Motor neuron (in vitro differentiated cells): ENCODE measurements at regions not wholly inside any gene's neighbourhood (a gene's known extent, or its start where the extent isn't known, plus 50 kb on each side); places are given as distances from the start of the nearest gene placed in this dataset.
"Not testable (repeated sequence)": the region's sequence is repeated elsewhere in the genome, so short reads cannot be mapped to it uniquely, and the experiment has no call there.

ENCODE experiments used
- ATAC-seq, 8 experiments: fragments of 200-7000 bp; cut with Tn5 transposase; replicated peaks in 6 of 8; 2 replicates each; pipeline ENCODE4 v1.8.0; 2021; ENCODE audit warnings: mild to moderate bottlenecking in 8 of 8, moderate library complexity in 8 of 8
- H3K27ac ChIP-seq, 2 donors: fragments of 250-450 bp; sonication (Bioruptor Pico); 2 replicates each; pipeline ENCODE4 v1.9.0; 2021; ENCODE audit warnings: antibody characterized with exemption in 2 of 2, mild to moderate bottlenecking in 2 of 2, moderate library complexity in 1 of 2
- H3K4me1 ChIP-seq, 2 donors: fragments of 250-450 bp; sonication (Bioruptor Pico); replicated peaks in 1 of 2; 2 replicates each; pipeline ENCODE4 v1.6.1; 2021; ENCODE audit warnings: antibody characterized with exemption in 2 of 2, mild to moderate bottlenecking in 2 of 2, moderate library complexity in 1 of 2
- H3K4me3 ChIP-seq, 5 donors: fragments of 250-450 bp; sonication (Bioruptor Pico); 2 replicates each; pipeline ENCODE4 v1.9.0; 2021; ENCODE audit warnings: antibody characterized with exemption in 5 of 5, mild to moderate bottlenecking in 5 of 5, moderate library complexity in 4 of 5
- WGBS, 10 experiments: fragments of 450-650 bp; shearing (Covaris generic); methylation state at CpG; one replicate each; pipeline ENCODE4 v1.0.0; 2022; 5-methylcytosine and 5-hydroxymethylcytosine counted together
- in situ Hi-C, 9 experiments: fragments of 400-800 bp; cut with MboI; loops; one replicate each; pipeline ENCODE4 v1.15.0; 2021; ENCODE audit warnings: low sequenced_read_pairs in 9 of 9, low pct_unique_long_range_greater_than_20kb in 2 of 9; ENCODE audit not compliant: unreplicated experiment in 9 of 9

GRCh38 chr2:43066541-43067253, 159.7 kb downstream of the ZFP36L2 start:
- H3K4me1 ChIP-seq = peaks cover 21 to 26% of the 10 kb centered on the region in 2 donors
- ATAC-seq, H3K27ac ChIP-seq, in situ Hi-C loops, H3K4me3 ChIP-seq: not testable (repeated sequence)
- 89 to 100% (median 93%) methylated on average over 1 to 11 of the region's 20 CpGs for WGBS, 10 experiments

- H3K4me1 ChIP-seq = peaks cover 13 to 17% of the 10 kb centered on the region in 2 donors
- H3K27ac ChIP-seq = no peak overlapping the region
- 90 to 100% (median 98%) methylated on average over 1 to 4 of the region's 10 CpGs; no CpG with 5 or more reads in 6 of the 10 experiments for WGBS, 10 experiments
- in situ Hi-C loops = no loop called here
- no peak overlapping the region for H3K4me3 ChIP-seq
- no peak for ATAC-seq
Measured at GRCh38 chr2:43065871-43066270, 160.5 kb downstream of the ZFP36L2 start.

- Histone ChIP-seq H3K4me1 (peaks cover 11 to 16% of the 10 kb centered on the region in 2 donors), H3K4me3 (no peak overlapping the region), H3K27ac (no peak overlapping the region)
- ATAC-seq = no peak
- WGBS, 10 experiments = 100% methylated on average over 1 to 3 of the region's 3 CpGs; no CpG with 5 or more reads in 7 of the 10 experiments
- in situ Hi-C loops = no loop called here
Measured at GRCh38 chr2:43065036-43065435, 161.4 kb downstream of the ZFP36L2 start.

- ATAC-seq, H3K27ac ChIP-seq, in situ Hi-C loops, H3K4me3 ChIP-seq: not testable (repeated sequence)
- no CpG with 5 or more reads among the region's 32 CpGs for WGBS, 10 experiments
- peaks cover 10 to 11% of the 10 kb centered on the region in 2 donors for H3K4me1 ChIP-seq
Measured at GRCh38 chr2:43063096-43063495, 163.3 kb downstream of the ZFP36L2 start.

- ATAC-seq = no peak
- Histone ChIP-seq H3K4me3 (no peak overlapping the region), H3K4me1 (peaks cover 17% of the 10 kb centered on the region in 2 donors), H3K27ac (no peak overlapping the region)
- in situ Hi-C loops = no loop called here
Measured at GRCh38 chr2:43062058-43062457, 164.3 kb downstream of the ZFP36L2 start.

- H3K4me1 ChIP-seq = peaks cover 19 to 23% of the 10 kb centered on the region in 2 donors
- no peak overlapping the region for H3K27ac ChIP-seq
- in situ Hi-C loops = no loop called here
- ATAC-seq = no peak
- no peak overlapping the region for H3K4me3 ChIP-seq
- 80 to 100% (median 90%) methylated on average over 1 to 3 of the region's 3 CpGs; no CpG with 5 or more reads in 2 of the 10 experiments for WGBS, 10 experiments
Measured at GRCh38 chr2:43060390-43061016, 165.9 kb downstream of the ZFP36L2 start.

- peak in 7 of 8 experiments; percentile 36 to 97 (median 61) for ATAC-seq
- in situ Hi-C loops = no loop called here
- Histone ChIP-seq H3K4me1 (peaks cover 23 to 31% of the 10 kb centered on the region in 2 donors), H3K27ac (no peak overlapping the region), H3K4me3 (no peak overlapping the region)
- 42 to 96% (median 67%) methylated on average over 1 to 8 of the region's 12 CpGs; no CpG with 5 or more reads in 3 of the 10 experiments for WGBS, 10 experiments
Measured at GRCh38 chr2:43059183-43059897, 167.1 kb downstream of the ZFP36L2 start.

GRCh38 chr2:43058726-43059110, 167.7 kb downstream of the ZFP36L2 start:
- Histone ChIP-seq H3K4me1 (peaks cover 26 to 35% of the 10 kb centered on the region in 2 donors), H3K27ac (no peak overlapping the region), H3K4me3 (no peak overlapping the region)
- no peak for ATAC-seq
- in situ Hi-C loops = no loop called here
- WGBS, 10 experiments = 50 to 100% (median 100%) methylated on average over 1 to 2 of the region's 3 CpGs; no CpG with 5 or more reads in 5 of the 10 experiments

- H3K27ac ChIP-seq = no peak overlapping the region
- no peak overlapping the region for H3K4me3 ChIP-seq
- 65 to 100% (median 76%) methylated on average over 2 to 15 of the region's 20 CpGs; no CpG with 5 or more reads in 2 of the 10 experiments for WGBS, 10 experiments
- in situ Hi-C loops = no loop called here
- H3K4me1 ChIP-seq = peaks cover 26 to 35% of the 10 kb centered on the region in 2 donors
- peak in 5 of 8 experiments; percentile 33 to 60 (median 40) for ATAC-seq
Measured at GRCh38 chr2:43057742-43058725, 168.4 kb downstream of the ZFP36L2 start.

- in situ Hi-C loops = no loop called here
- H3K4me3 ChIP-seq = no peak overlapping the region
- peak in 5 of 8 experiments; percentile 65 to 80 (median 68) for ATAC-seq
- WGBS, 10 experiments = 0 to 83% (median 80%) methylated on average over 1 to 2 of the region's 16 CpGs; no CpG with 5 or more reads in 5 of the 10 experiments
- H3K27ac ChIP-seq = no peak overlapping the region
- peaks cover 26 to 35% of the 10 kb centered on the region in 2 donors for H3K4me1 ChIP-seq
Measured at GRCh38 chr2:43057026-43057741, 169.2 kb downstream of the ZFP36L2 start.

GRCh38 chr2:43055985-43056384, 170.4 kb downstream of the ZFP36L2 start:
- ATAC-seq = no peak
- Histone ChIP-seq H3K4me1 (peaks cover 26 to 35% of the 10 kb centered on the region in 2 donors), H3K4me3 (no peak overlapping the region), H3K27ac (no peak overlapping the region)
- WGBS, 10 experiments = 83 to 100% methylated on average over 1 to 2 of the region's 3 CpGs; no CpG with 5 or more reads in 8 of the 10 experiments
- in situ Hi-C loops = no loop called here
